ENCODE measurements at regions not wholly inside any gene's neighbourhood (a gene's known extent, or its start where the extent isn't known, plus 50 kb on each side); places are given as distances from the start of the nearest gene placed in this dataset.

DNA sequence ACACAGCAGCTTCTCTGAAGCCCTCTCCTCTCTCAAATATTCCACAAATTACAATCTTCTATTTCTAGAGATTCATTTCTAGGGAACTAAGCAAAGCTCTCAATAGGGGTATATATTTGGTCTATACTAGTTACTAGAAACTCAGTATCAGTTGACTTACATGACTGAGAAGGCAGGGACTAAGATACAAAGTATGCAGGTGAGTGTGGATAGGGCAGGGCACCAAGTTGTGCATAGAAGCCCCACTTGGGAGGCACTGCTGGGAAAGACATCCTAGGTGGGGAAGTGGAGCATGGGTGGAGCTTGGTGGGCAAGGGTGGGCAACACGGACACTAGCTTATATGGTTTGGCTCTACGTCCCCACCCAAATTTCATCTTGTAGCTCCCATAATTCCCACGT, 148.1 kb upstream of the RASA1 start:
- H3K9me3 ChIP-seq (ENCODE audit: control insufficient read depth, insufficient read depth, low read length) = no peaks in the 10 kb centered on the region
- no peaks in the 10 kb centered on the region for H3K9me2 ChIP-seq (replicated peaks; ENCODE audit: control insufficient read depth, low read length)
- no peak overlapping the region for H3K4me2 ChIP-seq (ENCODE audit: low read length)
- TF ChIP-seq, protein P1, sequence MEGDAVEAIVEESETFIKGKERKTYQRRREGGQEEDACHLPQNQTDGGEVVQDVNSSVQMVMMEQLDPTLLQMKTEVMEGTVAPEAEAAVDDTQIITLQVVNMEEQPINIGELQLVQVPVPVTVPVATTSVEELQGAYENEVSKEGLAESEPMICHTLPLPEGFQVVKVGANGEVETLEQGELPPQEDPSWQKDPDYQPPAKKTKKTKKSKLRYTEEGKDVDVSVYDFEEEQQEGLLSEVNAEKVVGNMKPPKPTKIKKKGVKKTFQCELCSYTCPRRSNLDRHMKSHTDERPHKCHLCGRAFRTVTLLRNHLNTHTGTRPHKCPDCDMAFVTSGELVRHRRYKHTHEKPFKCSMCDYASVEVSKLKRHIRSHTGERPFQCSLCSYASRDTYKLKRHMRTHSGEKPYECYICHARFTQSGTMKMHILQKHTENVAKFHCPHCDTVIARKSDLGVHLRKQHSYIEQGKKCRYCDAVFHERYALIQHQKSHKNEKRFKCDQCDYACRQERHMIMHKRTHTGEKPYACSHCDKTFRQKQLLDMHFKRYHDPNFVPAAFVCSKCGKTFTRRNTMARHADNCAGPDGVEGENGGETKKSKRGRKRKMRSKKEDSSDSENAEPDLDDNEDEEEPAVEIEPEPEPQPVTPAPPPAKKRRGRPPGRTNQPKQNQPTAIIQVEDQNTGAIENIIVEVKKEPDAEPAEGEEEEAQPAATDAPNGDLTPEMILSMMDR (IDR thresholded peaks at IDR 0.05; ENCODE audit: low read depth, low read length, poor library complexity, severe bottlenecking) = no peak
- no peak for TF ChIP-seq EZH2phosphoT487 (IDR thresholded peaks at IDR 0.05; ENCODE audit: borderline replicate concordance, low read length)
- H3K36me3 ChIP-seq (ENCODE audit: control insufficient read depth, low read length) = no peaks in the 10 kb centered on the region
- H3K27ac ChIP-seq (ENCODE audit: low read depth, low read length) = no peak overlapping the region
- no peaks in the 10 kb centered on the region for H3K27me3 ChIP-seq (ENCODE audit: control insufficient read depth, low read length)
- H3K4me1 ChIP-seq (ENCODE audit: control insufficient read depth, low read length) = peaks cover 18% of the 10 kb centered on the region
- H4K20me1 ChIP-seq (ENCODE audit: control insufficient read depth, insufficient read depth, low read depth, low read length) = no peaks in the 10 kb centered on the region
- no peak overlapping the region for H3K4me3 ChIP-seq (ENCODE audit: low read length)
- no peaks in the 10 kb centered on the region for H3K79me2 ChIP-seq (ENCODE audit: control insufficient read depth, low read length)
- H3F3A ChIP-seq (ENCODE audit: control insufficient read depth, insufficient read depth) = no peaks in the 10 kb centered on the region

DNA sequence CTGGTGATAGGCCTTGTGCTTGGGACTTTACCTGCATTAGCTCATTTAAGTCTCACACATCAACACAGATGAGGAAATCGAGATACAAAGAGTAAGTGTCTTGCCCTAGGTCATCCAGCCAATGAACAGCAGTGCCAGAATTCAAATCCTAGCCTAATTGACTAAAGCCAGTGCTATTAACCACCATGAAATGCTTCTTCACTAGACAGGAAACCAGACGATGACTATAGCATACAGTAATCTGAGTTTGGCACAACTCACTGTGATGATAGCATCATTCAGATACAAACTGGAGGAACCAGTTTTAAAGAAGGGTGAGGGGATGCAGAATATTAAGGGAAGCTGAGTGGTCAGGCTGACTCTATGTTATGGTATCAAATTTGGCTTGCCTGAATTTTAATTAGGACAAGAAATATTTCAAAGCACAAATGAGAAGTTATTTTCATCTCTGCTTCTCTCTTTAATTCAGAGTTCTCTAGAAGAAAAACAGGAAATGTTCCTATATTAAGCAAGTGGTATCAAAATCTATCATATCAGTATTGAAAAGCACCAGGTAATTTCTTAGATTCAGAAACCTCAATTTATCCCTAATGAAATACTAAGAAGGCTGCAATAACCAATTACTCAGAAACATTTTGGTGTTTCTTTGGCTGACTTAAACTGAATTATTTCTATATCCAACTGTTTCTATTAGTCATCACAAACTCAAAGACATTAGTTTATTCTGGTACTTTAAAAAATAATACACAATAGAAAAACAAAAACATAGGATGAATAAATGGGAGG, 147.0 kb upstream of the RASA1 start:
- no peaks in the 10 kb centered on the region for H4K20me1 ChIP-seq (ENCODE audit: control insufficient read depth, insufficient read depth, low read depth, low read length)
- no peaks in the 10 kb centered on the region for H3K9me3 ChIP-seq (ENCODE audit: control insufficient read depth, insufficient read depth, low read length)
- no peaks in the 10 kb centered on the region for H3F3A ChIP-seq (ENCODE audit: control insufficient read depth, insufficient read depth)
- H3K9me2 ChIP-seq (replicated peaks; ENCODE audit: control insufficient read depth, low read length) = no peaks in the 10 kb centered on the region
- no peaks in the 10 kb centered on the region for H3K79me2 ChIP-seq (ENCODE audit: control insufficient read depth, low read length)
- peaks cover 18% of the 10 kb centered on the region for H3K4me1 ChIP-seq (ENCODE audit: control insufficient read depth, low read length)
- TF ChIP-seq, protein P1 (IDR thresholded peaks at IDR 0.05; ENCODE audit: low read depth, low read length, poor library complexity, severe bottlenecking) = no peak
- TF ChIP-seq EZH2phosphoT487 (IDR thresholded peaks at IDR 0.05; ENCODE audit: borderline replicate concordance, low read length) = no peak
- H3K27ac ChIP-seq (ENCODE audit: low read depth, low read length) = no peak overlapping the region
- H3K4me3 ChIP-seq (ENCODE audit: low read length) = no peak overlapping the region
- H3K36me3 ChIP-seq (ENCODE audit: control insufficient read depth, low read length) = no peaks in the 10 kb centered on the region
- H3K4me2 ChIP-seq (ENCODE audit: low read length) = no peak overlapping the region
- no peaks in the 10 kb centered on the region for H3K27me3 ChIP-seq (ENCODE audit: control insufficient read depth, low read length)

DNA sequence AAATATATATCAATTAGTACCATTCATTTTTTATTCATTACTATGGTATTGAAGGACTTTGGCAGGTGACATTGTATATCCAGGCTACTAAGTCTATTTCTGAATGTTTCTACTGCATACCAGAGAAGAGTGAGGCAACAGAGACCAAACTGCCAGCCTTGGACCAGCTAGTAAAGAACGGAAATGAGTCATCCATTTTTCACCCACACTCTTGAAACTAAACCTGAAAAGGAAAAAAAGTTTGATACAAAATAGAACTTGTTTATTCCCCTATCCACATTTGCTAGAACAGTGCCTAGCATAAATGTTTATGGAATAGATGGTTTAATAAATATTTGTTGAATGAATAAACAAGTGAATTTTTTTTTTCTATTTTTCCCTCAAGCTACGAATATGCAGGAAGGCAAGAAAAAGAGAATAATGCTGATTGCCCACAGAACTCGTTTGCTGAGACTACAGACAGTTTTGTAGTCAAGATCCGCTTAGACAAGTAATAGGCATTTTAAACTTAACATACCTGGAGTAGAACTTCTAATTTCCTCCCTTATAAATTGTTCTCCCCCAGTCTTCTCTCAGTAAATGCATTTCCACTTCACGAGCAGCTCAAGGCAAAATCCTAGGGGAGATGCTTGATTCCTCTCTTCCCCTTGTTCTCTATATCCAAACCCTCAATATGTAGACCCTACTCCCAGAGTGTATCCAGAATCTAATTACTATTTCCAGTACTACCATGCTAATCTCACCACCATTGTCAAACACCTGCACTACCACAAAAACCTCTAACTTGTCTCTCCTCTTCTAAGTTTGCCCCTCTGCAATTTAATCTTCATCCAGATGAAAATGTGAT, 146.2 kb upstream of the RASA1 start:
- no peaks in the 10 kb centered on the region for H3K79me2 ChIP-seq (ENCODE audit: control insufficient read depth, low read length)
- H3K4me3 ChIP-seq (ENCODE audit: low read length) = no peak overlapping the region
- no peaks in the 10 kb centered on the region for H3K36me3 ChIP-seq (ENCODE audit: control insufficient read depth, low read length)
- no peaks in the 10 kb centered on the region for H3K9me3 ChIP-seq (ENCODE audit: control insufficient read depth, insufficient read depth, low read length)
- no peaks in the 10 kb centered on the region for H4K20me1 ChIP-seq (ENCODE audit: control insufficient read depth, insufficient read depth, low read depth, low read length)
- H3K27ac ChIP-seq (ENCODE audit: low read depth, low read length) = no peak overlapping the region
- TF ChIP-seq, protein P1 (IDR thresholded peaks at IDR 0.05; ENCODE audit: low read depth, low read length, poor library complexity, severe bottlenecking) = no peak
- TF ChIP-seq EZH2phosphoT487 (IDR thresholded peaks at IDR 0.05; ENCODE audit: borderline replicate concordance, low read length) = no peak
- no peaks in the 10 kb centered on the region for H3K9me2 ChIP-seq (replicated peaks; ENCODE audit: control insufficient read depth, low read length)
- H3F3A ChIP-seq (ENCODE audit: control insufficient read depth, insufficient read depth) = no peaks in the 10 kb centered on the region
- H3K4me2 ChIP-seq (ENCODE audit: low read length) = no peak overlapping the region
- peaks cover 18% of the 10 kb centered on the region for H3K4me1 ChIP-seq (ENCODE audit: control insufficient read depth, low read length)
- H3K27me3 ChIP-seq (ENCODE audit: control insufficient read depth, low read length) = no peaks in the 10 kb centered on the region
